NCI-H2107 (cell line): ENCODE measurements at regions not wholly inside any gene's neighbourhood (a gene's known extent, or its start where the extent isn't known, plus 50 kb on each side); places are given as distances from the start of the nearest gene placed in this dataset.

Experiments
- DNase-seq: peaks from one replicate; lab custom pipeline; 2025; lab: John Stamatoyannopoulos, UW

DNA sequence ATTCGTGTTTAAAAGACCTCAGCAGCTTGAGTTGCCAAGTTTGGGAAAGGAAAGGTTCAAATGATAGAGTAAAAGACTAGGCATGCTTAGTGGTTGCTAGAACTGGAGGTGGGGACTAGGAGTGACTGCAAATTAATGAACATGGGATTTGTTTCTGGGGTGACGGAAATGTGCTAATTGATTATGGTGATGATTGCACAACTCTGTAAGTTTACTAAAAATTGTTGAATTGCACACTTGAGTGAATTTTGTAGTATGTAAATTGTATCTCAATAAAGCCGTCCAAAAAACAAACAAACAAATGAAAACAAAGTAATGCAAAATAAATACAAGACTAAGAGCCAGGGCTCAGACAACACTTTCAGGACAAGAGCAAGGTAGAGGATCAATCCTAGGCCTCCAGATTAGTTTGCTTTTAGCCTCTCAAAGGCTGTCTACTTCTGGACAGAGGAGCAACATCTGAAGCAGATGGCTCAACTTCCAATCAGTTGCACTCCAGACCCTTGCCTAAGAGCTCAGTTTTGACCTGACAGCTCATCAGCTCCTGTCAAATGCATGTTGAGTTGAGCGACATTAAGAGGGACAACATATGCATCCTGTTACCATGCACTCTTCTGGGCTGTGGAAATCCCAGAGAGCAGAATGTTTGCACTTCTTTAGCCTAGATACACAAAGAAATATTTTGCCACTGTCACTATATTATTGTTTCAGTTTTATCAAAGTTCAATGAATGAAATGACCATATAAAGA lies 111.2 kb upstream of the ASIC2 start:
- DNase-seq = no peak

DNA sequence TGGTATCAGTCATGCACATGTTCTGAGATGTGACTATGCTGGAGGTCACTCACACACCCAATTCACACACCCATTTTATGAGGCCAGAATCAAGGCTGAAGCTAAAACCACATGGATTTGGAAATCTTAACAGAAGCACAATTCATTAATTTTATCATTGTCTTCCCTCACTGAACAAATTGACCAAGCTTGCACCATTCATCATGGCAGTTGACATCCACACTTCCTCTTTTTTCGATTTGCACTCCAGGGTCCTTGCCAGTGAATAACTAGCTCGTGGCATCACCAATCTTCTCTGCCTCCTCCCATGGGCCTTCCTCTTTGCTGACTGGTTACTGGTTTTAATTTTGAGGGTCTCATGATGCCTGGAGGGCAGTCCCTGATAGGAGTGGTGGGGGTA lies 123.0 kb upstream of the ASIC2 start:
- no peak for DNase-seq

DNA sequence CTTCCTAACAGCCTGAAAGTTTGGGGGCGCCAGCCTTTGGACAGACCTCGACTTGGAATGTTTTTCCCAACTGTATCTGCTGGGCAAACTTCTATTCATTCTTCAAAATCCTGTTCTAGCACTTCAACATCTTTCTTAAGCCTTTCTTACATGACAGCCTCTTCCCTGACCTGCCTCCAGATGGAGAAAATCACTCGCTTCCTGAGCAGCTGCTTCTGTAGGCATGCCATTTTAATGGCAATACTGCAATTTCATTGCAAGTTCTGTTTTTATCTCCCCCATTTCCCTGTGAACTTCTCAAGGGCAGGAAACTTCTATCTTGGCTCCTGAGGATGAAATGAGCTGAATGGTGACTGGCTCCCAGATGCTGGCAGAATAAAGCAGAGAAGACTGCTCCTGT lies 128.8 kb upstream of the ASIC2 start:
- DNase-seq = no peak

DNA sequence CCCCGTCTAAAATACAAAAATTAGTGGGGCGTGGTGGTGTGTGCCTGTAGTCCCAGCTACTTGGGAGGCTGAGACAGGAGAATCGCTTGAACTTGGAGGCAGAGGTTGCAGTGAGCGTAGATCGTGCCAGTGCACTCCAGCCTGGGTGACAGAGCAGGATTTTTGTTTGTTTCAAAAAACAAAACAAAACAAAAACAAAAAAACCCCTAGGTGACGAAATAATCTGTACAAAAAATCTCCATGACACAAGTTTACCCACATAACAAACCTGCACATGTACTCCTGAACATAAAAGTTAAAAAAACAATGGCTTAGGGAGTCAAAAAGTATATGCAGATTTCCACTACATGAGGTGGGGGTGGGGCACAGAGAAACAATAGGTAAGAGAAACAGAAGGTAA lies 140.5 kb upstream of the ASIC2 start:
- DNase-seq = no peak

DNA sequence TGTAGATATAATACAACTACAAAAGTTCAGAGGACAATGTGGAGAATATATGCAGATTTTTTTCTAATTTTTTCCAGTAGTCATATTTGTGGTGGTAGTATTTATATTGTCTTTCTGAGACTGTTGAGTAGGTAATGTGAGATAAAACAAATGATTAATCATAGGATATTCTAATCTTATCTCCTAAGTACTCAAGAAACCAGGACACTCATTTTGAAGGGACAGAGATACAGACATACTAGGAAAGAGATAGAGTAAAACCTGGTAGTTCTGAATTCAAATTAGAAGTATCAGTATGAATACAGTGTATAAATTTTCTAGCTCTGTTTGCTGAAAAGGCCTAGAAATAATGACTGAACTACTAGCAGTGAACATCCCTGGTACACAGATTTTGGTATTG lies 141.7 kb upstream of the ASIC2 start:
- DNase-seq = no peak

DNA sequence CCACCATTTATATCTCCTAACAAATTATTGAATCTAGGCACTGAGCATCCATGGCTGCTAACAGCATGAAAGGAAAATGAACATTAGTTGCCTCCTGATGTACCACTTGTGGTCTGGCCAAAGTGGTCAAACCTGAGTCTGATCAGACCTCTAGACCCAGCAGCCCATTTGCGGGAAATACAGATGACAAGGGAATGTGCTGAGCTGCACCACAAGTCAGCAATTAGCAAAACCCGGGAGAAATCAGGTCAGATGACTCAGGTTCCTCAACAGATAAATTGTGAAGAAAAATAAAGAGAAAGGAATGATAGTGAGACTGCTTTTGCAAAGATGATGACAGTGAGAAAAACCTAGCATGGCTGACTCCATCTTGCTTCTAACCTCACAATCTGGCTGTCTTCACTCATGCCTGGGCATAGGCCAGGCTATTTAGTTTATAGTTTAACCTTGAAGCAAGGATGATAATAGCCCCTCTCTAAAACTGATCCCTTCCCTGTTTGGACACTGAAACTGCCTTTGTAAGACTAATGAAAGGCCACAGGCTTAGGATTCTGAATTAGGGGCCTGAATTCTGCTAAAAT lies 142.7 kb upstream of the ASIC2 start:
- no peak for DNase-seq

DNA sequence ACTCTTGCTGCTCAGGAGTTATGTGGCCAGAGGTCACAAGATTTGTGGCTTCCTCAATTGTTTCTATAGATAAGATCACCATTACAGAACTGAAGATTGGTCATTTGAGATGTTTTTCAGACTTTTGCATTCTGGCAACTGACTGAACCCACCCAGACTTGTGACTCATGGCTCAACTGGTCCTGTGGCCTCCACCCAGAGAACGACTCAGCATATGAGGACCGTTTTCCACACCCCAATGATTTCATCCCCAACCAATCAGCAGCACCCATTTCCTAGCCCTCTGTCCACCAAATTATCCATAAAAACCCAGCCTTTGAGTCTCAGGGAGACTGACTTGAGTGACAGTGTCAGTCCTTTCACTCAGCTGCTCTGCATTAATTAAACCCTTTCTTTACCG lies 143.2 kb upstream of the ASIC2 start:
- no peak for DNase-seq

DNA sequence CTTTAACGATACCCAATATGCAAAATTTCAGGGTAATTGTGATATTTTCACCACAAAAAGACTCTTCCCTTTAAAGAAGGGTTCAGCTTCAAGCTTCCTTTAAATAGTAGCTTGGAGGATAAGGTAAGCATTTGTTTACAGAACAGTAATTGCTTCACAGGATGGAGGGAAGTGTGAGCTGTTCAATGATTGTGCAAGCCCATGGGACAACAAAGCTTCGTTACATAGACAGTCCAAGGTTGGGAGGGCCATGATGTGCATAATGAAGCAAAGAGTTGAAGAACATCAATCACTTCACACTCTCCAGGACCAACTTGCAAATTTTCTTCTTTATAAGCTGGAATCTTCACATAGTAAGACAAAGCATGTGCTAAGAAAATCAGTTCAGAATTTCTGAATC lies 145.0 kb upstream of the ASIC2 start:
- DNase-seq = no peak

DNA sequence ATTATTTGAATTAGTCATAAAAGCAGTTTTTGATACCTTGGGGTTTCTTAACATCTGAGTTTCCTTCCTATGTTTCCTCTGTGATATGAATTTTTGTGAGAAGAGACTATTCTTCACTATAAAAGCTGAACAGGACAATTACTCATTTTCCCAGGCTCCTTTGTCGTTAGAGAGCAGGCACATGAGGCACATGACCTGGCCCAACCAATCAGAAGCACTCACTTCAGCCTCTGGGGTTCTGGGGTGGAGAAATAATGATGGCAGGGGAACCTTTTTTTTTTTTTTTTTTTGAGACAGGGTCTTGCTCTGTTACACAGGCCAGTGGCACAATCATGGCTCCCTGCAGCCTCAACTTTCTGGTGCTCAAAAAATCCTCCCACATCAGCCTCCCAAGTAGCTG lies 145.5 kb upstream of the ASIC2 start:
- no peak for DNase-seq

DNA sequence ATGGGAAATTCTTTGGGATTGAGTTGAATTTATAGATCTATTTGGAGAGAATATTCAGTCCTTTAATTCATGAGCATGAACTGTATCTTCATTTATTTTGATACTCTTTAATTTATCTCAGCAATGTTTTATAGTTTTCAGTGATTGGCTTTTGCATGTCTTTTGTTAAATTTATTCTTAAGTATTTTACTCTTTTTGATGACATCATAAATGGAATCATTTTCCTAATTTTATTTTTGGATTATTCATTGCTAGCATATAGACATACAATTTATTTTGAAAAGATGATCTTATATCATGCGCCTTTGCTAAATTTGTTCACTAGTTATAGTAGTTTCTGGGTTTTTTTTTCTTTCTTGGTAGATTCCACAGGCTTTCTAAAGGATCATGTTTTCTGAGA lies 149.2 kb upstream of the ASIC2 start:
- no peak for DNase-seq

DNA sequence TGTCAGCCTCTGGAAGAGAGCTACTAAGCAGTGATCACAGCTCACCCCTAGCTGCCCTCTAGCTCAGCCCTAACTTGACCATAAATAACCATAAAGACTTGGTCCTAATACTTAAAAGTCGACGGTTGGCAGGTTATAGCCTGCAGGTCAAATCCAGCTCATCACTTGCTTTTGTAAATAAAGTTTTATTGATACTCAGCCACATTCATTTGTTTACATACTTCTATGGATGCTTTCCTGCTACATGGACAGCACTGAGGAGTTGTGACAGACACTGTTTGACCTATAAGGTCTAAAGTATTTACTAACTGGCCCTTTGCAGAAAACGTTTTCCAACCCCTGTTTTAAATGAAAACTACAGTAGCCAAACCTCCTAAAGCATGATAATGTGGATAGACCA lies 151.6 kb upstream of the ASIC2 start:
- no peak for DNase-seq

DNA sequence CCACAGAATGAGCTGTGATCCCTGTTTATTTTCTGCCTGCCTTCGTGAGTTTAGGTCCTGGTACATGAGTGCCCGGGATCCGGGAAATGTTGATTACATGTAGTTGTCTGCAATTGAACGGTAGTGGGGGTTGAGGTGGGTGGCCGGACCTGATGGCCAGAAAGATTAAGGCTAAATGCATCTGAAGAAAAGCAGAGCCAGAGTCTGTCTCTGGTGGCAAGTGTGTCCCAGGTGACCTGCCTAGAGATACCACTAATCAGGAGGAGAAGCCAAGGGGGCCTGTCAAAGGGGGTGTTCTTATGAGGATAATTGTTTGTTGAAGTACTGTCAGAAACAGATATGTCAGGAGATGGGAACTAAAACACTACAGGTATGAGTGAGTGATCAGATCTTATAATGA lies 154.0 kb upstream of the ASIC2 start:
- DNase-seq = no peak

DNA sequence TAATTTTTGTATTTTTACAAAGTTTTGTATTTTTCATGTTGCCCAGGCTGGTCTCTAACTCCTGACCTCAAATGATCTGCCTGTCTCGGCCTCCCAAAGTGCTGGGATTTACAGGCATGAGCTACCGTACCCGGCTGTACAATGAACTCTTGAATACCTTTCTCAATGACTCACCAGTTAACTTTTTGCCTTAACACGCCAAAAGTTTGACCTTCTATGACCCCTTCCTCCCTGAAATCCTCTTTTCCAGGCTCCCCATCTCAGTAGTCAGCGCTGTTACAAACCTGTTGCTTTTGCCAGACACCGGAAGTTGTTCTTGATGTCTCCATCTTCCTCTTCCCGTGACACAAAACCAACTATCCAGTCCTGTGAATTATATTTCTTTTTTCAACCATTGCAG lies 158.1 kb upstream of the ASIC2 start:
- DNase-seq = no peak

DNA sequence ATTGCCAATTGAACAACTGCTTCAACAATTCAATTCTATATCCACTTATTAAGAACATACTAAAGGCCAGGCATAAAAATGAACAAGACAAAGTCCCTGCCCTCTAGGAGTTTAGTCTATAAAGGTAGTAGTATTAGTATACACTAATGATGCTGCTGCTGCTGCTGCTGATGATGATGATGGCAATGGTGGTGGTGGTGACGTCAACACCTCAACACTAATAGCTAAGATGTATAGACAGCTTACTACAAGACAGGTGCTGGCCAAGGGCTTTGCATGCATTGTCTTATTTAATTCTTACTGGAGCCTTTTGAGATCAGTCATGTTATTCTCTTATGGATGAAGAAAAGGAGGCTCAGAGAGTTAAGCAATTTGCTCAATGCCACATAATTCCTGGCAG lies 164.4 kb upstream of the ASIC2 start:
- no peak for DNase-seq

DNA sequence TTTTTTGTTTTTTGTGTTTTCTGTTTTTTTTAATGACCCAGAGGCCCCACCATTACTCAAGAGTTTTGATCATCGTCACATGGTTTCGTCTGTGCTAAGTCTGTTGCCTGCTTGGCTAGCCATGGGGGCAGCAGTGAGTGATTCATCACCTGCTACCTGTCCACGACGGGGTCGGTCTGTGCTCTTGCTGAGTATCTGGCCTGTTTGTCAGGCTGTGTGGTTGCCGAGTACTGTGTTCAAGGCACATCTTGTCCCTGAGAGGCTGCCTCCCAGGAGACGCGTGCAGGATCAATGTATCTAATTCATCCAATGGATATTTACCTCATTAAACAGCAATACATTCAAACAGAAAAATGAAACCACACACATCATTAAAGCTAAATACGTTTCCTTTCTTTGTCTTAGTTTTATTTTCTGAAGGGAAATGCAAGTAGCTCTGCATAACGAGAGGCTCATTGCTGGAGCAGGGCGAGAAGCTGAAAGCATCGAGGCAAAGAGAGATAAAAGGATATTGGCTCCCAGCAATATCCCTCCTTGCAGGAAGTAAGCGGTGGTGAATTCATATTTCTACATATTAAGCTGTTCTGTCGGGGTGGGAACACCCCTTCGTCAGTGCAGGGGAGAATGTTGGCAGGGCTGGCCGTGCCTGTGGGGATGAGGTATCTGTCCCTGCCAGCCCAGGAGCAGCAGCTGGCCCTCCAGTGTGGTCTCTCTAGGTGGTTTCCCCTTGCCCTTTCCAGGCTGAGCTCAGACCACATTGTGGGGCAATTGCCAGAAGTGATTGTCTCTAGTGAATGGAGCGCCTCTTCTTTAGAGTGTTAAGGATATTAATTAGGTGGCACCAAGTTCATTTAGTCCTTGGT lies 166.2 kb upstream of the ASIC2 start:
- no peak for DNase-seq

DNA sequence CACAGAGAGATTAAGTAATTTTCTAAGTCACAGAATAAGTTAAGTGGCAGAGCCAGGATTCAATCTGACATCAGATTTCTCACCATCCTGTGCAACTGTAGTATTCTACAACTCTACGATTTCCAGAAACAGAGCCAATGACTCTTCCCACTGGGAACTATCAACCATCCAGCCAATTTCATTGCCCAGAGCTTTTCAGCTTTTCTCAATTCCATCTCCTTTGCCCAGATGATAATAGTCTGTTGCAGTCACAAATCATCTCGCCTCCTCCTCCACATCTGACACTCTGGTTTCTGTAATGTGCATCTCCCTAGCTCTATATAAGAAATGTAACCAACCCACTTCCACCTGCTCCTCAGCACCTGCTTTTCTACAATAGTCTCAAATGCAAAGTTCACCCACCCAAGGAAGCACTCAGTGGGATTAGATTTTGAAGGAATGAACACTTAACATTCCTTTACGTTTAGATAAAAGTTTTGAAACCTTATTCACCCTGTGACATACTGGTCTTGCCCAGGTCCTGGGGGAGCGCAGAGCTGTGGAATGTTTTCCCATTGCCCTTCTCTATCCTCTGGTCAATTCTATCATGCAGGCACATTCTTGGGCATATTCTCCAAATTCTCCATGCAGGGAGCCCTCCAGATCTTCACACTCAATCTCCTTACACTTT lies 167.8 kb upstream of the ASIC2 start:
- DNase-seq = no peak

DNA sequence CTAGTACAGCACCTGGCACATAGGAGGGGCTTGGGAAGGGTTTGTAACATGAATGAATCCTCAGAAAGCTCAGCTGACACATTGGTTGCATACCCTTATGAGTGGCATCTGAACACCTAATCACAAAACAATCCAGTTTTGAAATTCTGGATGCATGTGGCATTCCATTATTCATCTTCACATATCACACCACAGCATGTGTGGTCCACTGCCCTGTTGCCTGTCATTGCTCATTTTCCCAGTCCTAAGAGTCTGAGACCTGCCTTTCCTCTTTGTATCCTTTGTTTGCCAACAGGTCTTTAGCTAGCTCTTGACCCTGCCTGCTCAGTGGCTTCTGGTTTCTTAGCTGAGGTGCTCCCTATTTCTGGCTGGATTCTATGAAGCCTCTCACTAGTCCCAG lies 170.8 kb upstream of the ASIC2 start:
- no peak for DNase-seq

DNA sequence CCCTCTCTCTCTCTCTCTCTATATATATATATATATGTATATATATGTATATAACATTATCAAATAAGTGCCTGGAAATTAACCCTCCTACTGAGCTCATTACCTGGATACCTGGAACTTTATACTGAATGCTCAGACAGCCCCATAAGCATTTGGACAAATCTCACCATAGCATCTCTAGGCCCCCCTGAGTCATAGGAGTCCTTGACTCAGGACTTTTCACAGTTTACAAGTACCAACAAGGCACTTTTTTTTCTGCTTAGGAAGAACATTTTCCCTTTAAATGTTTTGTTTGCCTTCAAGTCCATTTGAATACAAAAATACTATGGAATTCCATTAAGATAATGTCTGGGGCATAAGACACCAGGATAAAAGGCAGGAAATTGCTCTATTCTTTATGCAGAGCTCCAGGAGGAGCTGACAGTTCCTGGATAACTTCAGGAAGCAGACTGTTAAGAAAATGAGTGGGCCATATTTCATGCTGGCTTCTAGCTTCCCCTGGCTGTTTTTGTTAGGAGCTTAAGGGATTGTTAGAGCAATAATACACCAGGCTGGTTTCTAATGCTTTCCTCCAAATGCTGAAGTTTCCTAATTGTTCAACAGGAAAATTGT lies 171.7 kb upstream of the ASIC2 start:
- no peak for DNase-seq

DNA sequence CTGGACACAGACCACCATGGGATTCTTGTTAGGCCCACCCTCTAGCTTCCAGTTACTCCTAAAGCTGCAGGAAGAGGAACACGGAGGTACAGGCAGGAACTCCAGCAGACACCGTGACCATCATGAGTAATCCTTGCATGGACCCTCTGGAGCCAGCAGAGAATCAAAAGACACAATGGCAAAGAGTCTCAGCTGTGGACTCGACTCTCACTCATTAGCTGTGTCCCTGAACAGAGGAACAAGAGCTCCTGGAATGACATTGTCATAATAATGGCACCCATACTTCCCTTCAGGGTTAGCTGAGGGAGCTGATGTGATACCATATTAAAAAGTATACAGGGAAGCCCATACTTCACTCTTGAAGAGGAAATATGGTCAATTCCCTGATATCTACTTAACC lies 176.3 kb upstream of the ASIC2 start:
- DNase-seq = no peak

DNA sequence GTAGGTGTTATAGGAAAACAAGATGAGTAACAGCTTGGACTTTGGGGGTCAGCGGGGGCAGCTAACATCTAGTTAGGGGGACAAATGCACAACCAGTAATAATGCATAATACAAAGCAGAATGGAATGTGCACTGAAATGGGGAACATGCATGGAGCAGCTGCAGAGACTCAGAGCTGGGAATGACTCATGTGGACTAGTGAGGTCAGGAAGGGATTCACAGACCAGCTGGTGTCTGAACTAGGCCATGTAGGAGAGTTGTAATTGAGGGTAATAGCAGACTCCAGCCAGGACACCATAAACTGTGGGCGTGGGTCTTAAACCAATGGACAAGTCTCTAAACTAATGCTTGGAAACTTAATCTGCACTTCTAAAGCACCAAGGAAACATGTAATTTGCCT lies 176.8 kb upstream of the ASIC2 start:
- DNase-seq = no peak

DNA sequence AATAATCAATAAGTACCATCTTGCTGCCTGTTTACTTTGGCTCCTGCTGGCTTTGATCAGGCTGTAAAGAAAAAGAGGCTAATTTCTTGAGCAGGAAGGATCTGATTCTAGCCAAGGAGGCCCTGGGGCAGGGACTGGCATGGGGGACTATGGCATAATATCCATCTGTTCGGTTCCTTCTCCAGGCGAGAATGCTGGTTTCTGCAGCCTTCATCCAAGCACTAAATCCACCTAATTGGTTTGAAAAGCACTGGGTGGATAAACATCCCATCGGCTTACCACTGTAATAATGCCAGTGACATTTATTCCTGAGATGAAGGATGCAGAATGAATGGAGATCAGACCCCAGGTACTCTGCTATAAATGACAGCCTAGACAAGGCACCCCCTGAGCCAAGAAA lies 180.0 kb upstream of the ASIC2 start:
- DNase-seq = no peak

DNA sequence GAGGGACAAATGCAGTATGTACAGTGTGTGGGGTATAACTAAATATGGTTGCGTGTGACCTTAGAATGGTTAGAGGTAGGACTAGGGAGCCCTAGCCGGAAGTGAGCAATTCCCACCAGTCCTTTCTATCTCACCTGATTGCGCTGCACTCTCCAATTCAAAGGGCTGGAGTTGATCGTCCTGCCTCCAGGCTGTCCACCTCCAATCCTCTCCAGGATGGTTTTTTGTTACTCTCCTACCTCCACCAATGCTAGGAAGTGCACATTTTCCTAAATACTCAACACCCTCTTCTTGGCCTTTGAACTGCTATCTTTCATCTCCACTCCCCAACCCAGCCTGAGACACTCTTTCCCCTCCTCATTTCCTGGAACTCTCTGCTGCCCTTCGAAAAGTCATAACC lies 181.7 kb upstream of the ASIC2 start:
- no peak for DNase-seq
